ENCODE measurements at regions not wholly inside any gene's neighbourhood (a gene's known extent, or its start where the extent isn't known, plus 50 kb on each side); places are given as distances from the start of the nearest gene placed in this dataset.

DNA sequence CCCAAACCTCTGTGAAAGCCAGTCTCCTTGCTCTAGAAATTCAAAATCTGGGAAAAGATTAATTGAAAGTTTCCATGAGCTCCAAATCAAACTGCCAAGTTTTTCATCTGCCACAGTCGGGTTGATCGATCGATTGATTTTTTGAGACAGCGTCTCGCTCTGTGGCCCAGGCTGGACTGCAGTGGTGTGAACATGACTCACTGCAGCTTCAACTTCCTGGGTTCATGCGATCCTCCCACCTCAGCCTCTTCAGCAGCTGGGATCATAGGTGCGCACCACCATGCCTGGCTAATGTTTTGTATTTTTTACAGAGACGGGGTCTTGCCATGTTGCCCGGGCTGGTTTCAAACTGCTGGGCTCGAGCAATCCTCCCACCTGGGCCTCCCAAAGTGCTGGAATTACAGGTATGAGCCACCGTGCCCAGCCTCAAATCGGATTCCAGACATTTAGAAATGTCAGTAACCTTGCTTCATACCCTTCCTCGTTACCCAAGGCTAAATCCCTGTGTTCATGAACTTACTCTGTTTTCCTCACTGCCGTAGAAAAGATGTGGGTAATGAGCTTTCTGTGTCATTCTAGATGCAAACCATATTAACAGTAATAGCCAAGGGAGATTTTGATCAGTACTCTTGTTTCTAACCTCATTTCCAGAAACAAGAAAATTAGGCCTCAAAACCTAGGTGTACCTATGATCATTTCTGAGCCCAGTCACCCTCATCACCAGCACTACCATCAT lies 105.9 kb upstream of the AKAP13 start (continued):
- TF ChIP-seq TEAD4 (IDR thresholded peaks at IDR 0.05; ENCODE audit: borderline replicate concordance, insufficient read depth) (no peak), TCF12 (IDR thresholded peaks at IDR 0.05) (no peak), RAD21 (IDR thresholded peaks at IDR 0.05; ENCODE audit: low read length) (no peak), MEF2A (IDR thresholded peaks at IDR 0.05; ENCODE audit: borderline replicate concordance, low read depth) (no peak), SMC3 (IDR thresholded peaks at IDR 0.05; ENCODE audit: low read depth, low read length) (no peak)

DNA sequence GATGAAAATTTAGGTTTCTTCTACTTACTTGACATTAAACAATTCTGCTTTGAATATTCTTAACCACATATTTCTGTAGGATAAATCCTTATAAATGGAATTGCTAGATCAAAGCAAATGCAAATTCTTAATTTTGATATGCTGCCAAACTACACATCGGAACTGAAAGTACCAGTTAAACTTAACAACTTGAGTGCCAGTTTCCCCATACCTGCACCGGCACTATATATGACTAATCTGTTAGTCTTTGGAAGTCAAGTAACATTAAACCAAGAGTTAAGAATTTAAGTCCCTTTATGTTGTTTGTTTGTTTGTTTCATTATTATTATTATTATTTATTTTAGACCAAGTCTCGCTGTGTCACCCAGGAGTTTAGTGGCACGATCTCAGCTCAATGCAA lies 103.9 kb upstream of the AKAP13 start:
- Histone ChIP-seq H3F3A (replicated peaks; ENCODE audit: insufficient read depth) (no peaks in the 10 kb centered on the region), H3K9me2 (no peaks in the 10 kb centered on the region), H3K36me3 (replicated peaks in 1 of 2; ENCODE audit: control insufficient read depth in 1 of 2, insufficient read depth in 2 of 2, low read length in 1 of 2) (no peaks in the 10 kb centered on the region), H3K79me2 (ENCODE audit: insufficient read depth) (no peaks in the 10 kb centered on the region), H3K9ac (no peak overlapping the region), H3K27me3 (ENCODE audit: insufficient read depth) (no peaks in the 10 kb centered on the region), H3K4me3 (ENCODE audit: low read depth in 2 of 2, low read length in 1 of 2) (no peak overlapping the region), H3K4me1 (ENCODE audit: control insufficient read depth in 1 of 2, insufficient read depth in 2 of 2, low read depth in 1 of 2, low read length in 1 of 2) (peaks cover 0 to 4% of the 10 kb centered on the region in 2 experiments; a peak in 1 of 4 replicates), H3K4me2 (no peak overlapping the region), H3K9me3 (no peaks in the 10 kb centered on the region), H2AFZ (ENCODE audit: low read depth) (no peak overlapping the region), H3K27ac (ENCODE audit: low read depth in 2 of 2, low read length in 1 of 2) (no peak overlapping the region), H4K20me1 (ENCODE audit: insufficient read depth) (no peaks in the 10 kb centered on the region)
- ChIA-PET POLR2A (no interaction called here), CTCF (interaction anchor here (1.5 kb wide), 1 partner anchor 20 kb away, joined by 3 read pairs; no protein-coding TSS in a partner anchor)
- no peak for DNase-seq
- 92% methylated on average over 4 of the region's 4 CpGs for WGBS (ENCODE audit: low lambda C conversion rate)
- no peak for TF ChIP-seq GABPA (IDR thresholded peaks at IDR 0.05; ENCODE audit: low read depth)
- no peak for TF ChIP-seq RCOR1 (IDR thresholded peaks at IDR 0.05; ENCODE audit: low read length)
- no peak for TF ChIP-seq SMC3 (IDR thresholded peaks at IDR 0.05; ENCODE audit: low read depth, low read length)
- no peak for TF ChIP-seq CTCF (IDR thresholded peaks at IDR 0.05)
- no peak for TF ChIP-seq RFX5 (IDR thresholded peaks at IDR 0.05; ENCODE audit: low read length)
- no peak for TF ChIP-seq FOXJ3 (CRISPR knock-in tag; IDR thresholded peaks at IDR 0.05)

GRCh38 chr15:85276921-85277320 lies 103.5 kb upstream of the AKAP13 start:
- CTCF ChIA-PET = interaction anchor here (1.5 to 3.8 kb wide), 2 partner anchors 13 to 19 kb away, joined by 3 to 22 read pairs; no protein-coding TSS in a partner anchor

More at GRCh38 chr15:85276921-85277320, 103.5 kb upstream of the AKAP13 start:
- Histone ChIP-seq H3K4me2 (no peak overlapping the region), H4K20me1 (ENCODE audit: insufficient read depth) (no peaks in the 10 kb centered on the region), H3K27ac (ENCODE audit: low read depth in 2 of 2, low read length in 1 of 2) (no peak overlapping the region), H3K4me3 (ENCODE audit: low read depth in 2 of 2, low read length in 1 of 2) (no peak overlapping the region), H3K9ac (no peak overlapping the region), H3K27me3 (ENCODE audit: insufficient read depth) (no peaks in the 10 kb centered on the region), H3K9me3 (no peaks in the 10 kb centered on the region), H3K9me2 (no peaks in the 10 kb centered on the region), H3K4me1 (ENCODE audit: control insufficient read depth in 1 of 2, insufficient read depth in 2 of 2, low read depth in 1 of 2, low read length in 1 of 2) (peaks cover 0 to 4% of the 10 kb centered on the region in 2 experiments; a peak in 1 of 4 replicates), H2AFZ (ENCODE audit: low read depth) (no peak overlapping the region), H3K79me2 (ENCODE audit: insufficient read depth) (no peaks in the 10 kb centered on the region), H3F3A (replicated peaks; ENCODE audit: insufficient read depth) (no peaks in the 10 kb centered on the region), H3K36me3 (replicated peaks in 1 of 2; ENCODE audit: control insufficient read depth in 1 of 2, insufficient read depth in 2 of 2, low read length in 1 of 2) (no peaks in the 10 kb centered on the region)
- 92% methylated on average over 8 of the region's 8 CpGs for WGBS (ENCODE audit: low lambda C conversion rate)
- TF ChIP-seq TCF12 (IDR thresholded peaks at IDR 0.05) (no peak), GABPA (IDR thresholded peaks at IDR 0.05; ENCODE audit: low read depth) (no peak), CTCF (IDR thresholded peaks at IDR 0.05) (no peak), FOXM1 (IDR thresholded peaks at IDR 0.05; ENCODE audit: low read depth) (no peak), TEAD4 (IDR thresholded peaks at IDR 0.05; ENCODE audit: borderline replicate concordance, insufficient read depth) (no peak), JUND (IDR thresholded peaks at IDR 0.05) (no peak), MEF2A (IDR thresholded peaks at IDR 0.05; ENCODE audit: borderline replicate concordance, low read depth) (no peak), MAX (IDR thresholded peaks at IDR 0.05; ENCODE audit: low read depth) (no peak)
- no peak for DNase-seq
- POLR2A ChIA-PET = no interaction called here

All from SK-N-SH (cell line).